ENCODE measurements at regions not wholly inside any gene's neighbourhood (a gene's known extent, or its start where the extent isn't known, plus 50 kb on each side); places are given as distances from the start of the nearest gene placed in this dataset.

- no peak overlapping the region for H3K4me3 ChIP-seq (ENCODE audit: low read depth, low read length)
- H3K27ac ChIP-seq (ENCODE audit: low read depth) = no peak overlapping the region
- no peaks in the 10 kb centered on the region for H3K4me1 ChIP-seq (ENCODE audit: insufficient read depth)
- DNase-seq (ENCODE audit: extremely low spot score) = no peak
- no peaks in the 10 kb centered on the region for H3K36me3 ChIP-seq (ENCODE audit: insufficient read depth)
- WGBS = 91% methylated on average over 13 of the region's 13 CpGs
Observed at GRCh38 chr18:78571063-78571785, 408.4 kb upstream of the SALL3 start.

- H3K4me1 ChIP-seq (ENCODE audit: insufficient read depth) = no peaks in the 10 kb centered on the region
- H3K27ac ChIP-seq (ENCODE audit: low read depth) = no peak overlapping the region
- no peak overlapping the region for H3K4me3 ChIP-seq (ENCODE audit: low read depth, low read length)
- no peak for DNase-seq (ENCODE audit: extremely low spot score)
- 93% methylated on average over 17 of the region's 17 CpGs for WGBS
- H3K36me3 ChIP-seq (ENCODE audit: insufficient read depth) = no peaks in the 10 kb centered on the region
Observed at GRCh38 chr18:78571831-78572347, 407.7 kb upstream of the SALL3 start.

GRCh38 chr18:78573773-78574172 lies 405.8 kb upstream of the SALL3 start:
- Histone ChIP-seq H3K27ac (ENCODE audit: low read depth) (no peak overlapping the region), H3K36me3 (ENCODE audit: insufficient read depth) (no peaks in the 10 kb centered on the region), H3K4me3 (ENCODE audit: low read depth, low read length) (no peak overlapping the region), H3K4me1 (ENCODE audit: insufficient read depth) (no peaks in the 10 kb centered on the region)
- no peak for DNase-seq (ENCODE audit: extremely low spot score)

GRCh38 chr18:78576967-78577366 lies 402.7 kb upstream of the SALL3 start:
- 80% methylated on average over 11 of the region's 11 CpGs for WGBS
- no peak for DNase-seq (ENCODE audit: extremely low spot score)

GRCh38 chr18:78579449-78579848 lies 400.2 kb upstream of the SALL3 start:
- H3K4me1 ChIP-seq (ENCODE audit: insufficient read depth) = no peaks in the 10 kb centered on the region
- 75% methylated on average over 4 of the region's 4 CpGs for WGBS
- no peak for DNase-seq (ENCODE audit: extremely low spot score)

More at GRCh38 chr18:78576967-78577366, 402.7 kb upstream of the SALL3 start:
- H3K27ac ChIP-seq (ENCODE audit: low read depth) = no peak overlapping the region
- no peaks in the 10 kb centered on the region for H3K4me1 ChIP-seq (ENCODE audit: insufficient read depth)
- no peaks in the 10 kb centered on the region for H3K36me3 ChIP-seq (ENCODE audit: insufficient read depth)
- H3K4me3 ChIP-seq (ENCODE audit: low read depth, low read length) = no peak overlapping the region

GRCh38 chr18:78579854-78580577 lies 399.6 kb upstream of the SALL3 start:
- H3K27ac ChIP-seq (ENCODE audit: low read depth) = no peak overlapping the region
- no peaks in the 10 kb centered on the region for H3K4me1 ChIP-seq (ENCODE audit: insufficient read depth)
- no peak for DNase-seq (ENCODE audit: extremely low spot score)
- no peaks in the 10 kb centered on the region for H3K36me3 ChIP-seq (ENCODE audit: insufficient read depth)
- 87% methylated on average over 16 of the region's 16 CpGs for WGBS
- no peak overlapping the region for H3K4me3 ChIP-seq (ENCODE audit: low read depth, low read length)

More at GRCh38 chr18:78579449-78579848, 400.2 kb upstream of the SALL3 start:
- no peak overlapping the region for H3K4me3 ChIP-seq (ENCODE audit: low read depth, low read length)
- H3K36me3 ChIP-seq (ENCODE audit: insufficient read depth) = no peaks in the 10 kb centered on the region
- H3K27ac ChIP-seq (ENCODE audit: low read depth) = no peak overlapping the region

GRCh38 chr18:78580835-78581339 lies 398.7 kb upstream of the SALL3 start:
- no peak for DNase-seq (ENCODE audit: extremely low spot score)
- Histone ChIP-seq H3K4me1 (ENCODE audit: insufficient read depth) (no peaks in the 10 kb centered on the region), H3K27ac (ENCODE audit: low read depth) (no peak overlapping the region), H3K36me3 (ENCODE audit: insufficient read depth) (no peaks in the 10 kb centered on the region), H3K4me3 (ENCODE audit: low read depth, low read length) (no peak overlapping the region)
- WGBS = 81% methylated on average over 7 of the region's 7 CpGs

GRCh38 chr18:78582181-78582709 lies 397.4 kb upstream of the SALL3 start:
- DNase-seq (ENCODE audit: extremely low spot score) = no peak
- Histone ChIP-seq H3K4me3 (ENCODE audit: low read depth, low read length) (no peak overlapping the region), H3K36me3 (ENCODE audit: insufficient read depth) (no peaks in the 10 kb centered on the region), H3K4me1 (ENCODE audit: insufficient read depth) (no peaks in the 10 kb centered on the region), H3K27ac (ENCODE audit: low read depth) (no peak overlapping the region)
- WGBS = 91% methylated on average over 23 of the region's 23 CpGs

GRCh38 chr18:78582898-78583738 lies 396.5 kb upstream of the SALL3 start:
- WGBS = 76% methylated on average over 26 of the region's 26 CpGs

GRCh38 chr18:78583739-78584458 lies 395.7 kb upstream of the SALL3 start:
- Histone ChIP-seq H3K36me3 (ENCODE audit: insufficient read depth) (no peaks in the 10 kb centered on the region), H3K4me1 (ENCODE audit: insufficient read depth) (no peaks in the 10 kb centered on the region), H3K27ac (ENCODE audit: low read depth) (no peak overlapping the region), H3K4me3 (ENCODE audit: low read depth, low read length) (no peak overlapping the region)
- WGBS = 87% methylated on average over 23 of the region's 23 CpGs
- no peak for DNase-seq (ENCODE audit: extremely low spot score)

More at GRCh38 chr18:78582898-78583738, 396.5 kb upstream of the SALL3 start:
- Histone ChIP-seq H3K27ac (ENCODE audit: low read depth) (no peak overlapping the region), H3K36me3 (ENCODE audit: insufficient read depth) (no peaks in the 10 kb centered on the region), H3K4me3 (ENCODE audit: low read depth, low read length) (no peak overlapping the region), H3K4me1 (ENCODE audit: insufficient read depth) (no peaks in the 10 kb centered on the region)
- no peak for DNase-seq (ENCODE audit: extremely low spot score)

GRCh38 chr18:78584459-78585022 lies 395.1 kb upstream of the SALL3 start:
- no peak for DNase-seq (ENCODE audit: extremely low spot score)
- 89% methylated on average over 19 of the region's 19 CpGs for WGBS
- Histone ChIP-seq H3K4me1 (ENCODE audit: insufficient read depth) (no peaks in the 10 kb centered on the region), H3K27ac (ENCODE audit: low read depth) (no peak overlapping the region), H3K36me3 (ENCODE audit: insufficient read depth) (no peaks in the 10 kb centered on the region), H3K4me3 (ENCODE audit: low read depth, low read length) (no peak overlapping the region)

- 71% methylated on average over 7 of the region's 7 CpGs for WGBS
- no peak for DNase-seq (ENCODE audit: extremely low spot score)
- H3K36me3 ChIP-seq (ENCODE audit: insufficient read depth) = no peaks in the 10 kb centered on the region
- no peak overlapping the region for H3K27ac ChIP-seq (ENCODE audit: low read depth)
- no peaks in the 10 kb centered on the region for H3K4me1 ChIP-seq (ENCODE audit: insufficient read depth)
- H3K4me3 ChIP-seq (ENCODE audit: low read depth, low read length) = no peak overlapping the region
Observed at GRCh38 chr18:78586586-78586985, 393.0 kb upstream of the SALL3 start.
